ENCODE measurements at regions not wholly inside any gene's neighbourhood (a gene's known extent, or its start where the extent isn't known, plus 50 kb on each side); places are given as distances from the start of the nearest gene placed in this dataset.

DNA sequence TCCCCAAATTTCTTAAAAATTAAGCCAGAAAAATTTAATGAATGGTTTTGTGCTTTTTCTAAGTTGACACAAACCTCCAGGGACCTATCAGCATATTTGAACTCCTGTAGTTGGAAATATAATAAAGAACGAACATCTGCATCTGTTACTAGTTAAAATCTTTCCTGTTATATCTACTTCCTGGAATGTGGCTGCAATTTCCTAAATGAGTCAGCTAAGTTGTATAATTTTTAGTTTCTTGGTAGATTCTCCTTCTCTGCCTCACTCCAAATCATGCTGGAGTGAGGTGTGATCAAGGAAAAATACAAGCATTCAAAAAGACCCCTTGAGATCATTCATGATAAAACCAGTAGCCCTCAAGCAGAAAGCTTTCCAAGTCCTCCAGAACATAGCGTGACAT lies 106.2 kb upstream of the MCTP2 start:
- no peak for DNase-seq
- Mint-ChIP-seq H3K36me3 (no peaks in the 10 kb centered on the region), H3K4me3 (no peak overlapping the region), H3K27me3 (no peaks in the 10 kb centered on the region), H3K27ac (no peak overlapping the region), H3K9me3 (no peaks in the 10 kb centered on the region), H3K4me1 (no peaks in the 10 kb centered on the region)
- no peak for ATAC-seq (replicated peaks)

DNA sequence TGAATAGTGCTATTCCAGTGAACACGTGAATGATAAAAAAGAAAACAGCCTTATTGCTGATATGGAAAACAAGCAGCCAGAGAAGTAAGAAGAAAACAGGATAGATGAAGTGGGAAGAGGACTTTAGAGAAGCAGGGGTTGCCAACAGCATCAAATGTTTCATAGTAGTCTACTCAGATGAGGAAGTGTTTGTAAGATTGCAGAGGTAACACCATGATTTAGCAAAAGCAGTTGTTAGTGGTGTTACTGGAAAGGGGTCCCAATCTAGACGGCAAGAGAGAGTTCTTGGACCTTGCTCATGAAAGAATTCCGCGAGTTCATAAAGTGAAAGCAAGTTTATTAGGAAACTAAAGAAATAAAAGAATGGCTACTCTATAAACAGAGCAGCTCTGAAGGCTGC lies 108.8 kb upstream of the MCTP2 start:
- no peak for DNase-seq
- no peaks in the 10 kb centered on the region for H3K36me3 Mint-ChIP-seq
- no peak overlapping the region for H3K27ac Mint-ChIP-seq
- no peak overlapping the region for H3K4me3 Mint-ChIP-seq
- no peaks in the 10 kb centered on the region for H3K27me3 Mint-ChIP-seq
- no peak for ATAC-seq (replicated peaks)
- H3K4me1 Mint-ChIP-seq, result no peaks in the 10 kb centered on the region
- H3K9me3 Mint-ChIP-seq, result no peaks in the 10 kb centered on the region

DNA sequence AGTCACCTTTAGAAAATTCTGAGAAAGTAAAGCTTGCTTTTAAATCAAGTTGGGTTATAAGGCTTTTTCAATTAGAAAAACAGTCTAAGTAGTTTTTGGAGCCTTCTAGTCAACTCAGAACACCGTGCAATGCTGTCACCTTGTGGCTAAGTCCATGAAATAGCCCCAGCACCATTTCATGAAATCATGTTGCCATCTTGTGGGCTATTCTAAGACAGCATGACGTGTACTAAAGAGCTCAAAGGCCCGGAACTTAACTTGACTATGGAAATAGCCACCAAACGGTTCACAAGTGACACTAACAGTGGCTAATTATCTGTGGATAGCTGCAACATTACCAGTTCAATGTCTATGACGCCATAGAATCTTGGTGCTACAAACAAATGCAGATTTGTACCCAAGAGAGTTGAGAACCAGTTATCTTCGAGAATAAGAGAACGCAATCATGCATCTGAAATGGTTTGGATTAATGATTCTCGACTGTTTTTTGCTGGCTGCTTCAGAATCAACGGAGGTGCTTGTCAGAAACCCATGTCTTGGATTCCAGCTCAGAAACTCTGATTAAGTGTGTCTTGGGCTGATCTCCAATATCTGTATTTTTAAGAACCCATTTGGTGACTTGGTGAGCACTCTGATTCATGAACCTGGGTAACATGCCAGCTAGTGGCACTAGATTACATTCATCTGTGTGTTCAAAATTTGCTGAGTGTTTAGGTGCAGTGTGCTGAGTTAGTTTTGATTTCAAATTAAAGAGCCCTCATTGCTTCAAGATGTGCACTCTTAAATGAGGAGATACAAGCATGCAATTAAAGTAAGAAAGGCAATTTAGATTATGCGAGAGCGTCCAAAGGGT lies 111.2 kb upstream of the MCTP2 start:
- Mint-ChIP-seq H3K4me1 (no peaks in the 10 kb centered on the region), H3K9me3 (peaks cover 0 to under 1% of the 10 kb centered on the region in 2 donors)

DNA sequence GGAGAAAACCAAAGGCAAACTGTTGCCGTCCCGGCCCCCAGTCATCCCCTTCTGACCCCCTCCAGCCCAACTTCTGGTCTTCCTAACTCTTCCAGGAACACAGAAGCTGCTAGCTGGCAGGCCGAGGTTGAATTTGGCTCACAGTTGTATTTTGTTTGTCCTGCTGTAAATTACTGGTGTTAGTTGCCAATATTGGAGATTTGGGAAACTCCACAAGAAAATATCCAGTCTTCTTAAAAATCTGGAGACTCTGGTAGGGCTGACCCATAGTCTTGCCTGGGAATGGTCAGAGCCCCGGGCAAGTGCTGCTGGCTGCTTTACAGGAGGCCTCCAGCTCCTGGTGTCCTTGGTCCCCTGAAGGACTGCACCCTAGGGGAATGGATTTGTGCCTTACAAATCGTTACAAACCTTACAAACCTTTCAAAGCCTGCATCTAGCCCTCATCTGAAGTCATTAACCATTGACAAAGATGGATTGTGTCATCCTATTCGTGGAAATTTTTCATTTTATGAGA lies 112.0 kb upstream of the MCTP2 start:
- H3K27me3 Mint-ChIP-seq, result peaks cover 10 to 11% of the 10 kb centered on the region in 2 donors
- H3K4me1 Mint-ChIP-seq, result no peaks in the 10 kb centered on the region
- peaks cover 0 to 2% of the 10 kb centered on the region in 2 donors for H3K9me3 Mint-ChIP-seq
- DNase-seq (no peak), ATAC-seq (replicated peaks) (peak in 1 of 2 donors; percentile 29)
- H3K27ac Mint-ChIP-seq, result no peak overlapping the region
- H3K4me3 Mint-ChIP-seq, result no peak overlapping the region
- H3K36me3 Mint-ChIP-seq, result no peaks in the 10 kb centered on the region

More for the DNA sequence above, 111.2 kb upstream of the MCTP2 start:
- H3K27me3 Mint-ChIP-seq, result peaks cover 2 to 3% of the 10 kb centered on the region in 2 donors
- H3K36me3 Mint-ChIP-seq, result no peaks in the 10 kb centered on the region
- ATAC-seq (replicated peaks), result peak; percentile 94 to 99
- H3K27ac Mint-ChIP-seq, result no peak overlapping the region
- peak; percentile 43 for DNase-seq
- no peak overlapping the region for H3K4me3 Mint-ChIP-seq

DNA sequence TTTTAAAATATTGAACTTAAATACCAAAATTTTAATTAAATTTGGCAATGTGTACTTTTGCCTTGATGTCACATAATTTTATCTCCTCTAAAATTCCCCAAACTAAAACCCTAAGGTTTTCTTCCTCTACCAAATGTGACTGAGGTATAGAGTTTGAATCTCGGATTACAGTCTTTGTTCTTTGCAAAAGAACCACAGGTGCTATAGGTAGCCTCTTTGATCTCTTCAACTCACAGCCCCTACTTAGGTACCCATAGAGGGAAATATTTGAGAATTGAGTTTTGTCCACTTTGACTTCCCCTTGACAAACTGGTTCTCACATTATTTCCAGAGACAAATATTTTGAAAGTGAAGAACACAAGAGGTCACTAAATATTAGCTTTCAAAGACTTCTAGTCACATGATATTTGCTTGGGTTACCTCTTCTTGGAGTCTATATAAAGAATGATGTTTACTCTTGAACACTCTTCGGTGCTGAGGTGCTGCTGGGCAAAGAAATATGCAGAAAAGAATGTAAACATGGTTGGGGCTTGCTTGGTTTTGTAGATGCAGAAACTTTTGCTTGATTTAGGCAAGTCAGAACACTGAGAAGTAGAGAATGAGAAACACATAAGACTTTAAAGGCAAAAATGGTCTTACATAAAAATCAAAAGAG lies 120.8 kb upstream of the MCTP2 start:
- H3K4me1 Mint-ChIP-seq, result no peaks in the 10 kb centered on the region
- peaks cover 0 to 2% of the 10 kb centered on the region in 2 donors for H3K9me3 Mint-ChIP-seq
- no peak overlapping the region for H3K27ac Mint-ChIP-seq
- no peak for ATAC-seq (replicated peaks)
- no peak overlapping the region for H3K4me3 Mint-ChIP-seq
- peaks cover 28 to 33% of the 10 kb centered on the region in 2 donors for H3K27me3 Mint-ChIP-seq
- no peak for DNase-seq
- no peaks in the 10 kb centered on the region for H3K36me3 Mint-ChIP-seq

DNA sequence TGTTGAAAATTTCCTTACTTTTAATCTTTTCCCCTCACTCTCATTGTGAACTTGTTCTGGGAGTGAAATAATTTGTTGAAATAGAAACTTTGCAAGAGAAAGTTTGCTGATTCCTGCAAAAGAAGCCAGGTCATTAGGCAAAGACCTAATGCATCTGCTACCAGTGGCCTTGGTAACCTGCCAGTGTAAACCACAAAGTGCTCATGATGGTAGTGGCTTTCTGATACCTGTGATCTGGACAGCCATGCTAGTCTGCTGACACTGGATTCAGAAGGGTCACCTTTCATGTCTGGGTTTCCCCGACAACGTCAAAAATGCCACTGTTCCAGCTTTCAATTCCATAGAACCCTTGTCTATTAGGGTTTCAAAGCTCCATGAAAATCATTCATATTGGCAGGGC lies 123.7 kb upstream of the MCTP2 start:
- H3K9me3 Mint-ChIP-seq, result peaks cover 5 to 7% of the 10 kb centered on the region in 2 donors
- H3K4me3 Mint-ChIP-seq, result no peak overlapping the region
- peaks cover 22 to 26% of the 10 kb centered on the region in 2 donors for H3K27me3 Mint-ChIP-seq
- ATAC-seq (replicated peaks) (no peak), DNase-seq (no peak)
- H3K4me1 Mint-ChIP-seq, result no peaks in the 10 kb centered on the region
- H3K36me3 Mint-ChIP-seq, result no peaks in the 10 kb centered on the region
- H3K27ac Mint-ChIP-seq, result no peak overlapping the region

DNA sequence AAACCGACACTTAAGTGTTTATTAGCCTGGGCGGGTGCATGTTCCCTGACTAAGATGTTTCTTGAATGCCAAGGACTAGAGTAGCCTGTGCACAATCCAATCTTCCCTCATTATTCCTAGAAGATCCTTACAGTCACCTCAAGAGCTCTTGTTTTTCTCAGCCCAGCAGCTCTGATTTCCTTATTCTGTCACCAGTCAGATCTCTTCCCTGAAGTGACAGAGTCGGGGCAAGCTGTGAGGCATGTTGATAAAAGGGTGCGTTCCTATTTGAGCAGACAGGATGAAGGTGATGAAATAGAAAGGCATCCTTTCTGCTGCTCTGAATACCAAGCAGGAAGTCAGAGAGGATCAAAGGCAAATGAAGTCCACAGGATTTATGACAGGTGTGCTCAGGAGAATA lies 125.6 kb upstream of the MCTP2 start:
- no peak for DNase-seq
- peaks cover 5 to 7% of the 10 kb centered on the region in 2 donors for H3K9me3 Mint-ChIP-seq
- no peaks in the 10 kb centered on the region for H3K4me1 Mint-ChIP-seq
- H3K27me3 Mint-ChIP-seq, result peaks cover 26% of the 10 kb centered on the region in 2 donors
- no peak overlapping the region for H3K27ac Mint-ChIP-seq
- H3K36me3 Mint-ChIP-seq, result no peaks in the 10 kb centered on the region
- no peak overlapping the region for H3K4me3 Mint-ChIP-seq
- ATAC-seq (replicated peaks), result no peak

DNA sequence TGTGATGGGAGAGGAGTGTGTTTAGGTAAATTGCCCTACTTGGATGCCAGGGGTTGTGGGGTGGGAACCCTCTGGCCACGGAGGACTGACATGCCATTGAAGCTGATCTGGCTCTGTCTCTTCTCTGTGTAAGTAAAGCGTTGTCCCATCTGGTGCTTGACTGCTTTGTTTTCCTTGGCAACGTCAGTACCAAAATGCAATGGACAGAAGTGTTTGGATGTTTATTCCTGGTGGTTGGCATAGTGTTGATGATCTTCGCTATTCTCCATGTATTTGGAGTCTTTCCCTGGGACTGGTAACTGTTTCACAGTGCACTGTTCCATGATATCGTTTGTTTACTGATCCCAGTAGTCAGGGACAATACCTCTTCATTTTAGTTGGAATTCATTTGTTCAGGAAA lies 130.5 kb upstream of the MCTP2 start:
- H3K36me3 Mint-ChIP-seq, result no peaks in the 10 kb centered on the region
- H3K4me1 Mint-ChIP-seq, result no peaks in the 10 kb centered on the region
- DNase-seq (no peak), ATAC-seq (replicated peaks) (no peak)
- H3K9me3 Mint-ChIP-seq, result peaks cover 5 to 7% of the 10 kb centered on the region in 2 donors
- H3K4me3 Mint-ChIP-seq, result no peak overlapping the region
- H3K27me3 Mint-ChIP-seq, result peaks cover 23 to 35% of the 10 kb centered on the region in 2 donors
- no peak overlapping the region for H3K27ac Mint-ChIP-seq

DNA sequence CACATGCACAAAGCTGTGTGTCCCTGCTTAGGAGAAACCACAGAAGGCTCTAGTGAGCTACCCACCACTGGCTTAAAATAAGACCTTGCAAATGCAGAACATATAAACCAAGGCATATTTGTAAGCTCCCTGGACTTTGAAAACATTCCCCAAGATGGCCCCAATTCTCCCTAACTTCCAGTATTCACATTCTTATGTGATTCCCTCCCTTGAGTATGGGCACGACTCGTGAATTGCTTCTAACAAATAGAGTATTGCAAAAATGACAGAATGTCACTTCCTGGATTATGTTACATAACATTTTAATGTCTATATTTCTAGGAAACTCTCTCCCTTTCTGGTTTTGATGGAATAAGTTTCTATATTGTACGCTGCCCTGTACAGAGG lies 131.8 kb upstream of the MCTP2 start:
- no peaks in the 10 kb centered on the region for H3K36me3 Mint-ChIP-seq

DNA sequence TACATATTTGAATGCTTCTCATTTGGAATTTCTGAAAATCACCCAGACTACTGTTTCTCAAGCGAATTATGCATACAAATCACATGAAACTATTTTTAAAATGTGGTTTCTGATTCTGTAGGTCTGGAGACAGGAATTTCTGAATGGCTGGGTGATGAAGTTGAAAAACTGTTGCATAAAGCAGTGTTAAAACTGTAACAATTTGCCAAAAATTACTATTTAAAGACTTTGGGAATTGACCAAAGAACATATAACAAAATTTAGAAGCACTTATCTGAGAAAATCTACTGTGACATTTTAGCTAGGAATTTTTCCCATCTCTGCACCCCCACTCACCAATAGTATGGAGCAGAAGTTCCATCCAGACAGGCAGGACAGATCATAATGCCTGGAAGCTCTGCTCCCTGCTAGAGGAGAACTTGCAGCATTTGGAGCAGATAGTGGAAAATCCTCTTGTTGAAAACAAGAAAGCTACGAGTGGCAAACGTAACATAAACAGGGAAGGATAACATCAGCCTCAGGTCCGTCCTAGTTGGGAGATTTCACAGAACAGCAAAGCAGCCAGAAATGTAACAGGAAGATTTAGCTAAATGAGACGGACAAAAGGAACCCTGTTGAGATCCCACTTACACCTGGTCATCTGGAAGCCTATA lies 132.3 kb upstream of the MCTP2 start:
- Mint-ChIP-seq H3K9me3 (peaks cover 2 to 3% of the 10 kb centered on the region in 2 donors), H3K27ac (no peak overlapping the region), H3K27me3 (peaks cover 14 to 24% of the 10 kb centered on the region in 2 donors), H3K36me3 (no peaks in the 10 kb centered on the region), H3K4me3 (no peak overlapping the region), H3K4me1 (no peaks in the 10 kb centered on the region)
- no peak for ATAC-seq (replicated peaks)
- no peak for DNase-seq

More for the DNA sequence above, 131.8 kb upstream of the MCTP2 start:
- Mint-ChIP-seq H3K4me3 (no peak overlapping the region), H3K27me3 (peaks cover 20 to 29% of the 10 kb centered on the region in 2 donors), H3K4me1 (no peaks in the 10 kb centered on the region), H3K27ac (no peak overlapping the region), H3K9me3 (peaks cover 5 to 7% of the 10 kb centered on the region in 2 donors)
- no peak for ATAC-seq (replicated peaks)
- no peak for DNase-seq

DNA sequence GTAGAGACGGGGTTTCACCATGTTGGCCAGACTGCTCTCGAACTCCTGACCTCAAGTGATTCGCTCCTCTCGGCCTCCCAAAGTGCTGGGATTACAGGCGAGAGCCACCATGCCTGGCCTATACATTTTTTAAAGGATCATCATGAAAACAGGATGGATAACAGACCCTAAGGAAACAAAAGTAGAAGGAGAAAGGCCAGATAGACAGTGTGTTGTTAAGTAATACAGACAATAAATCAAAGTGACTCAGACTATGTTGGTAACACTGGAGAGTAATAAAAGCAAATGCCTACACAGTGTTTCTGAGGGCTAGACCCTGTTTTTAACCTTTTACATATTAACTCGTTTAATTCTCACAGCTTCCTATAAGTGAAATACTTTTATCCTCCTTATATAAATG lies 133.8 kb upstream of the MCTP2 start:
- DNase-seq (no peak), ATAC-seq (replicated peaks) (no peak)
- H3K4me1 Mint-ChIP-seq, result no peaks in the 10 kb centered on the region
- H3K27me3 Mint-ChIP-seq, result peaks cover 7 to 21% of the 10 kb centered on the region in 2 donors
- H3K27ac Mint-ChIP-seq, result no peak overlapping the region
- no peaks in the 10 kb centered on the region for H3K9me3 Mint-ChIP-seq
- H3K36me3 Mint-ChIP-seq, result no peaks in the 10 kb centered on the region
- no peak overlapping the region for H3K4me3 Mint-ChIP-seq

DNA sequence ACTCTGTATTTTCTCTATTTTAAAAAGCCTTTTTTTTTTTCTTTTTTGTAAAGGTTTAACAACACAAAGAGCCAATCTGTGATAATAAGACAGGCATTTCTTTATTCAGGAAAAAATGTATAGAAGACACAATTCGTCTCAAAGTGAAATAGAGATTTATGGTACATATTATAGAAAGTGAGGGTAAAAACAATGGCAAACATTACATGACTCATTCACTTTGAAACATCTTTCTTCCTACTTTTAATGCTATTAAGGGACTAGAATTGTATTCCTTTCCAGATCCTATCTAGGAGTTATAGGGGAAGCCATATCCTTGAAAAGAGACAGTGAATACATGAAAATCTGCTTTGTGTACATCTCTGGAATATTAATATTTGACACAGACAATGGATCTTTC lies 137.1 kb upstream of the MCTP2 start:
- Mint-ChIP-seq H3K9me3 (no peaks in the 10 kb centered on the region), H3K4me3 (no peak overlapping the region), H3K27ac (no peak overlapping the region), H3K27me3 (peaks cover 3 to 15% of the 10 kb centered on the region in 2 donors), H3K36me3 (no peaks in the 10 kb centered on the region), H3K4me1 (no peaks in the 10 kb centered on the region)
- DNase-seq (no peak), ATAC-seq (replicated peaks) (no peak)

DNA sequence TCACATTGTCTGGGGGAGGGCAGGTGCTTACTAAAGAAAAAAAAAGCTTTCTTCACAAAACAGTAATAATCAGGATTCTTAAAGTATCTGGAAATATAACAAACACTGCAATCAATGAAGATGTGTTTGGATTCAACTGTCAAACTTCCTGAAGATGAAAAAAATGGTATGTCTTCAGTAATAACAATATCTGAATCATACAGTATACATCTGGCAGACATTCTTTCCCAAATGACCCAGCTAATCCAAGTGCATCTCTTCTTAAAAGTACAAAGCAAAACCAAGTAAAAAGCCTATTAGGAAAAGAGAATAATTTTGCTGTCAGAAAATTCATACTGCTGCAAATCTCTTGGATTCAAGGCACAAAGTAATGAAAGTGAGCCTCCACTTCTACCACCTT lies 145.0 kb upstream of the MCTP2 start:
- Mint-ChIP-seq H3K27me3 (peaks cover 0 to 5% of the 10 kb centered on the region in 2 donors), H3K27ac (no peak overlapping the region), H3K9me3 (no peaks in the 10 kb centered on the region), H3K4me3 (no peak overlapping the region), H3K36me3 (no peaks in the 10 kb centered on the region), H3K4me1 (no peaks in the 10 kb centered on the region)
- DNase-seq, result no peak
- no peak for ATAC-seq (replicated peaks)

DNA sequence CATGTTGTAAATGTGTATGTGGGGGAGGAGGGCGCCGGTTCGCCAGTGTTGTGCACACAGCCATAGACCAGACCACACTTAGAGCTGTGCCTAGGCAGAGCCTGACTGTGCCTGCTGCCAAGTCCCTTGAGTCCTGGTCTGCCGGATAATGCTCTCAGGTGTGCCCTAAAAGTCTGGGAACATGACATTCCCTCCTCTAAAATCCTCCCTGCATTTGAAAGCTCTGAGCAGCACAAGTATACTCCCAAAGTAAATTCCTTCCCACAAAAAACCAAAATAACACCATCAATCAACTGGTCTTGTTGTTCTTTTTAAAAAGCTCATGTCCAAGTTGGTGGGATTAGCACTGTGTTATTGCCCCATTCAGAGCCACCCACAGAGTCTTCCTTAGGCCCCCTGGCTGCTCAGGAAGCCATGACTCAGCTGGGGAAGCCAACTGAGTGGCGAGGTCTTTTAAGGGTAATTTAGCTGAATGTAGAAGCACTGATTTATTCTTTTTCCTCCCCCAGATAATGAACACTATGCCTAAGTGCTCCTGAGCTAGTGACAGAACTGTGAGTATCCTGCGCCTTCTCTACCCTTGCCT lies 147.8 kb upstream of the MCTP2 start:
- ATAC-seq (replicated peaks), result no peak
- H3K27ac Mint-ChIP-seq, result no peak overlapping the region
- no peaks in the 10 kb centered on the region for H3K36me3 Mint-ChIP-seq
- H3K27me3 Mint-ChIP-seq, result peaks cover 0 to 5% of the 10 kb centered on the region in 2 donors
- no peaks in the 10 kb centered on the region for H3K4me1 Mint-ChIP-seq
- no peak for DNase-seq
- H3K9me3 Mint-ChIP-seq, result no peaks in the 10 kb centered on the region
- H3K4me3 Mint-ChIP-seq, result no peak overlapping the region

Data from stimulated activated naive B cell treated with anti-CD40 and anti-IgM and Interleukin-4, amounts not matched to agents 10 μg/mL and 1 μg/mL and 100 μg/mL, for 72 hours (primary cell).